BE2C (cell line): ENCODE measurements at regions not wholly inside any gene's neighbourhood (a gene's known extent, or its start where the extent isn't known, plus 50 kb on each side); places are given as distances from the start of the nearest gene placed in this dataset.

ENCODE experiments used
- DNase-seq: peaks from one replicate; pipeline ENCODE4 v3.0.0-alpha.2; 2020
- H3K27me3 ChIP-seq: fragments of 250-450 bp; sonication (Bioruptor Pico); 2 replicates; pipeline ENCODE4 v1.5.1; 2020; ENCODE audit warnings: mild to moderate bottlenecking
- H3K36me3 ChIP-seq: fragments of 250-450 bp; sonication (Bioruptor Pico); 2 replicates; pipeline ENCODE4 v1.5.1; 2020; ENCODE audit warnings: mild to moderate bottlenecking
- H3K4me1 ChIP-seq: fragments of 250-450 bp; sonication (Bioruptor Pico); 2 replicates; pipeline ENCODE4 v1.5.1; 2020
- H3K4me3 ChIP-seq: 2 replicates; pipeline ENCODE4 v1.5.1; 2011; ENCODE audit warnings: low read depth, low read length
- H3K9me3 ChIP-seq: fragments of 250-450 bp; sonication (Bioruptor Pico); 2 replicates; pipeline ENCODE4 v1.5.1; 2020
- CTCF ChIP-seq: IDR thresholded peaks from 2 replicates; pipeline ENCODE4 v1.5.1; 2012; ENCODE audit warnings: mild to moderate bottlenecking, low read depth, low read length

- no peaks in the 10 kb centered on the region for H3K9me3 ChIP-seq
- H3K4me1 ChIP-seq, result no peaks in the 10 kb centered on the region
- no peaks in the 10 kb centered on the region for H3K27me3 ChIP-seq
- no peaks in the 10 kb centered on the region for H3K36me3 ChIP-seq
- DNase-seq, result no peak
- no peak for TF ChIP-seq CTCF
- no peak overlapping the region for H3K4me3 ChIP-seq
These were observed 475.5 kb upstream of the FGF16 start for GRCh38 chrX:76971393-76972376.

GRCh38 chrX:76977452-76977851, 469.7 kb upstream of the FGF16 start:
- Histone ChIP-seq H3K27me3 (no peaks in the 10 kb centered on the region), H3K4me1 (no peaks in the 10 kb centered on the region), H3K36me3 (no peaks in the 10 kb centered on the region), H3K4me3 (no peak overlapping the region), H3K9me3 (no peaks in the 10 kb centered on the region)
- TF ChIP-seq CTCF, result no peak
- DNase-seq, result no peak

GRCh38 chrX:76987381-76987780, 459.8 kb upstream of the FGF16 start:
- no peaks in the 10 kb centered on the region for H3K27me3 ChIP-seq
- H3K4me1 ChIP-seq, result no peaks in the 10 kb centered on the region
- H3K4me3 ChIP-seq, result no peak overlapping the region
- no peak for DNase-seq
- TF ChIP-seq CTCF, result no peak
- H3K9me3 ChIP-seq, result no peaks in the 10 kb centered on the region
- H3K36me3 ChIP-seq, result no peaks in the 10 kb centered on the region

- TF ChIP-seq CTCF, result no peak
- Histone ChIP-seq H3K27me3 (no peaks in the 10 kb centered on the region), H3K9me3 (no peaks in the 10 kb centered on the region), H3K4me1 (no peaks in the 10 kb centered on the region), H3K36me3 (no peaks in the 10 kb centered on the region), H3K4me3 (no peak overlapping the region)
- no peak for DNase-seq
These were observed 450.5 kb upstream of the FGF16 start for GRCh38 chrX:76996641-76997040.

GRCh38 chrX:77003530-77003929, 443.7 kb upstream of the FGF16 start:
- no peaks in the 10 kb centered on the region for H3K36me3 ChIP-seq
- H3K4me3 ChIP-seq, result no peak overlapping the region
- DNase-seq, result no peak
- TF ChIP-seq CTCF, result no peak
- H3K4me1 ChIP-seq, result no peaks in the 10 kb centered on the region
- no peaks in the 10 kb centered on the region for H3K27me3 ChIP-seq
- no peaks in the 10 kb centered on the region for H3K9me3 ChIP-seq

GRCh38 chrX:77003956-77004355, 443.2 kb upstream of the FGF16 start:
- no peak for TF ChIP-seq CTCF
- Histone ChIP-seq H3K4me1 (no peaks in the 10 kb centered on the region), H3K9me3 (no peaks in the 10 kb centered on the region), H3K36me3 (no peaks in the 10 kb centered on the region), H3K27me3 (no peaks in the 10 kb centered on the region), H3K4me3 (no peak overlapping the region)
- no peak for DNase-seq
